ENCODE measurements at regions not wholly inside any gene's neighbourhood (a gene's known extent, or its start where the extent isn't known, plus 50 kb on each side); places are given as distances from the start of the nearest gene placed in this dataset.
"Not testable (repeated sequence)": the region's sequence is repeated elsewhere in the genome, so short reads cannot be mapped to it uniquely, and the experiment has no call there.

GRCh38 chr6:62819640-62820039 is 391.6 kb upstream of the FKBP1C start:
- no peak for DNase-seq (ENCODE audit: low spot score)

GRCh38 chr6:62808565-62809293 is 402.5 kb upstream of the FKBP1C start:
- DNase-seq (ENCODE audit: low spot score) = no peak

DNA sequence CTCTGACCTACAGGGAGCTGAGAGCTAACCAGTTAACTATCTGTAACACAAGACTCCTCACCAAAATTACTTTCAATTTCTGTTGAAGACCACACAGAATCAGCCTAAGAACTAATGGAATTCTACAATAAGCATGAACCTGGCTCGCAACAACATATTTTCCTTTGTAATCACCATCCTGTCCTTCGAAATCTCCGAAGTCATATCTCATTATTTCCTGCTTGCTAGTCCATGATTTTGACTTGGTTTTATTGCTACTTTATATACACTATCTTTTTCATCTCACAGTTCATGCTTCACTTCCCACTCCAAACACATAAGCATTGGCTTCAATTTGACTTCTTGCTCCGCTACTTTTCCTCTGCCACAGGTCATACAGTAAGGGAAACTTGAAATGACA is 405.8 kb upstream of the FKBP1C start:
- no peak for DNase-seq (ENCODE audit: low spot score)

DNA sequence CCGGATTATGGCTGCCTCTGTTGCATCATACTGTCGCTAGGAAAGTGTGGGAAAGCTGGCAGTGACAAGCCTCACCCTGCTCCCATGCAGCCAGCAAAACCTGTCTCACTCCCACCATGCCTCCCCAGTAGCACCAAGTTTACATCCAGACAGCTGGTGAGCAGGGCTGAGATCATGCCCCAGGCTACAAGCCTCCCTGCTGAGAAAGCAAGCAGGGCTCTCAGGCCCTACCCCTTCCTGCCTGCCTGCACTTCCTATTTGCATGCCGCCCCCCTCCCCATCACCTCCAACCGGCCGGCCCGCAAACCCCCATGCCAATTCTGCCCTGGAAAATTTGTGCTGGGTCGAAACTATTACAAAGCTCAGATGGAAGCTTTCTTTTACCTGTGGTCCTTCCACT is 408.2 kb upstream of the FKBP1C start:
- no peak for DNase-seq (ENCODE audit: low spot score)

DNA sequence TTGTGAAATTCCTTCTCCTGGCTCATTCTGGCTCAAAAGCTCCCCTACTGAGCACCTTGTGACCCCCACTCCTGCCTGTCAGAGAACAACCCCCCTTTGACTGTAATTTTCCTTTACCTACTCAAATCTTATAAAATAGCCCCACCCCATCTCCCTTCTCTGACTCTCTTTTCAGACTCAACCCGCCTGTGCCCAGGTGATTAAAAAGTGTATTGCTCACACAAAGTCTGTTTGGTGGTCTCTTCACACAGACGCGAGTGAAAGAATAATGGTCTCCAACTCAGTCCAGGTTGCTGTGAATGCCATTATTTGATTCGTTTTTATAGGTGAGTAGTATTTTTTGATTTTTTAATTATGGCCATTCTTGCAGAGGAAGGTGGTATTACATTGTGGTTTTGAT is 414.1 kb upstream of the FKBP1C start:
- no peak for DNase-seq (ENCODE audit: low spot score)

DNA sequence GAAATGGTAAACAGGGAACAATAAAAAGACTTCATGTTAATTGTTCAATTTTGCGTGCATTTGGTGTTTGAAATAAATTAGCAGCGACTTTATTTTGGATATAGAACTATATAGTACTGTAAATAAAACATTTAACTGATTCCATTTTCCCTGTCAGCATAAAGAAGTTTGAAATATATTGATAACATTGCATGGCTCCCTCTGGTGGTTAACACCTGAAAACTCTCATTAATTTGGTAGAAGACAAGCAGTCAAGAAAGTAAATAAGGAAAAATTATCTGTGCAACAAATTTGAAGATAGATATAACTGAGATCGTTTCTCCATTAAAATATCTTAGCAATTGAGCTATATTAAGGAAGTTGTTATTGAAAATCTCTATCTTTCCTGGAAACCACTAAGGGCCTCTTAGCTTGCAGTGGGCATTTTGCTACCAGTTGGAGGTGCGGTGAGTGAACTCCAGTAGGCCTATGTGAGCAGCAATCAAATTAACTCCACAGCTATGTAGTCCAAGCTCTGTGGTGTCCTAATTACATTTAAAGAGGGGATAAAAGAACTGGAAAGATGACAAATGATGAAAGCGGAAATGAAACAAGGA is 435.7 kb upstream of the FKBP1C start:
- peak; percentile 50 for DNase-seq (ENCODE audit: low spot score)

DNA sequence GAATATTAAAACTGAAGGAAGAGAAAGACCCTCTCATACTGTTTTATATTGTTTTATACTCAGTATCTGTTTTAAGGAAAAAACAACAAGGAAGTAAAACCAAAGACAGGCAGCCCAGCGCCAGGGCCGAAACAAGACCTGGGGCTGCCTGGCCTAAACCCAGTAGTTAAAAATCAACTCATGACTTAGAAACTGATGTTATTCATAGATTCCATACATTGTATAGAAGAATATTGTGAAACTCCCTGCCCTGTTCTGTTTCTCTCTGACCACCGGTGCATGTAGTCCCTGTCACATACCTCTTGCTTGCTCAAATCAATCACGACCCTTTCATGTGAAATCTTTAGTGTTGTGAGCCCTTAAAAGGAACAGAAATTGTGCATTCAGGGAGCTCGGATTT is 445.1 kb upstream of the FKBP1C start:
- DNase-seq (ENCODE audit: low spot score) = not testable (repeated sequence)

DNA sequence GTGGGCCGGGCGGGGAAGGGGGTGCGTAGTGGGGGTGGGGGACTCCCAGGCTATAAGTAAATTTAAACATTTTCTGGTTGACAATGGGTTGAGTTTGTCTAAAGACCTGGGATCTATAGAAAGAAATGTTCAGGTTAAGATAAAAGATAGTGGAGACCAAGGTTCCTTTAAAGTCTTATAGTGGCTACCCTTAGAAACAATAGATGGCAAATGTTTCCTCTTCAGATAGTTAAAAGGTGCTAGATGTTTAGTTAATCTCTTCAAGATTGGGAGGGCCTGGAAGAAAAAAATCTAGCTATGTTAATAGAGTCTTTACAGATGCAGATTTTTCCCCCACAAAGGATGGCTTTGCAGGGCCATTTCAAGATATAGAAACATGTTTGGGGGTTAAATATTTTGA is 446.4 kb upstream of the FKBP1C start:
- no peak for DNase-seq (ENCODE audit: low spot score)

DNA sequence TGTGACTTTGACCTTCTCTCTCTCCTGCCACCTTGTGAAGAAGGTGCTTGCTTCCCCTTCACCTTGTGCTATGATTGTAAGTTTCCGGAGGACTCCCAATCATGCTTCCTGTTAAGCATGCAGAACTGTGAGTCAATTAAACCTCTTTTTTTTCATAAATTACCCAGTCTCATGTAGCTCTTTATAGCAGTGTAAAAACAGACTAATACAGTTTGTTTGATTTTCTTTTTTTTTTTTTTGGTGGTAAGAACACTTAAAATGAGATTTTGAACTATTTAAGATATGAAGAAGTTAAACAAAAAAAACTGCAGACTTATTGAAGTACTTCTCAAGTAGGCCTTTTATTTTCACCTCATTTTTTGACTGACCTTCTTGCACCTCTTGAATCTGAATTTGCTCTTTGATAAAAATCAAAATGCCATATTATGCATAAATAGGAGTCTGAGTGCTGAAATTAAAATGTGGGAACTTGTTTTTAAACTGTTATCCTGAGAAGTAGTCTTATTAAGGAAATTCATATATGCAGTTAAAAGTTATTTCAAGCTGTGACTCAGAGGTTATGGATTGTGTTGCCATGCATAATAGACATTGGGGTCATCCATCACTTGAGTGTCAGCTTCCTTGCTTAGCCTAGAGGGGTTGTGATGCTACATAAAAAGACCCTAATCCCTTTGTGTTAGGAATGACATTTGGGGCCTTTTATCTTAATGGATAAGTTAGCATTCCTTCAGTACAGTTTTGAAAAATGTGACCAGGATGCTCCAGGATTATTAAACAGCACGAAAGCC is 447.9 kb upstream of the FKBP1C start:
- no peak for DNase-seq (ENCODE audit: low spot score)

GRCh38 chr6:62746968-62747367 is 460.9 kb upstream of the KHDRBS2 start:
- no peak for DNase-seq (ENCODE audit: low spot score)

DNA sequence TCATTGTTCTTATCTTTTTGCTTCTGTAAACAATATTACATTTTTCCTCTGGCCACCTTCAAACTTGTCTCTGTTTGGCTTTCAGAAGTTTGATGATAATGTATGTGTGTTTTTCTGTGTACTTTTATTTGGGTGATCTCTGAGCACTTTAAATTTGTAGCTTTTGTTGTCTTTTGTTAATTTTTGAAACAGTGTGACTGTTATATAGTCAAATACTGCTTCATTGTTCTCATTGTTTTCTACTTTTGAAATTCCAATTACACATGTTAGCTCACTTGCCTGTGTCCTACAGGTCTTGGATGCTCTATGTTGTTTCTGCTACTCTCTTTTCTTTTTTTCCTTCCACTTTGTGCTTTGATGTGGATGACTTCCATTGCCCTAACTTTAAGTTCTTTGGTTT is 460.1 kb upstream of the KHDRBS2 start:
- no peak for DNase-seq (ENCODE audit: low spot score)

- no peak for DNase-seq (ENCODE audit: low spot score)
These were observed 454.6 kb upstream of the KHDRBS2 start for GRCh38 chr6:62740596-62740995.

DNA sequence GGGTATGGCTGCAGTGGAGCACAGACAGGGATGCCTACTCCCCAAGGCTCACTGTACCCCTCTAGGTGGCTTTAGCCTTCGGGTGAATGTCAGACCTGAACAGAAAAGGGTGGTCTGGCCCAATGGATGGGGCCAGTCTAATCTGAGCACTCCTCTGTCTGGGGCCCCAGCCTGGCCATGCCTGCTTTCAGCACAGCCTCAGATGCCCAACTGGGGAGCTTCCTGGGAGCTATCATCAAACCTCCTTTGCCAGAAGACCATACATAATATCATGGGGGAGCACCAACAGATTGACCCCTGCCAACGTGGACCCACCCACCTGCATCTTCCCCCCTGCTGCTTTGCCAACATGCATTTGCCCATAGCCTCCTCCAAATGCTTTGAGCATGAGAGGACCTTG is 454.1 kb upstream of the KHDRBS2 start:
- no peak for DNase-seq (ENCODE audit: low spot score)

DNA sequence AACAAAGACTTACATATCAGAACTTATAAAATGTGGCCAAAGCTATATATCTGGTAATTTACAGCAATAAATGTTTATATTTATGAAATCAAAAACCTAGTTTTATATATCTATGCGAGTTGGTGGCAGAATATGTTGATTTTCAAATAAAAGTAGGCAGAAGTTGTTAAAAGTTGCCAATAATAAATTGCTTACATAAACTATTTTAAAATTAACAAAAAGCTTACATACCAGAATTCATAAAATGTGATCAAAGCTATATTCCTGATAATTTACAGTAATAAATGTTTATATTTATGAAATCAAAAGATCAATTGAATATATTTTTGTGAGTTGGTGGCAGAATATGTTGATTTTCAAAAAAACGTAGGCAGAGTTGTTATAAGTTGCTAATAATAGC is 451.8 kb upstream of the KHDRBS2 start:
- no peak for DNase-seq (ENCODE audit: low spot score)

- no peak for DNase-seq (ENCODE audit: low spot score)
These were observed 435.4 kb upstream of the KHDRBS2 start for GRCh38 chr6:62721408-62721807.

DNA sequence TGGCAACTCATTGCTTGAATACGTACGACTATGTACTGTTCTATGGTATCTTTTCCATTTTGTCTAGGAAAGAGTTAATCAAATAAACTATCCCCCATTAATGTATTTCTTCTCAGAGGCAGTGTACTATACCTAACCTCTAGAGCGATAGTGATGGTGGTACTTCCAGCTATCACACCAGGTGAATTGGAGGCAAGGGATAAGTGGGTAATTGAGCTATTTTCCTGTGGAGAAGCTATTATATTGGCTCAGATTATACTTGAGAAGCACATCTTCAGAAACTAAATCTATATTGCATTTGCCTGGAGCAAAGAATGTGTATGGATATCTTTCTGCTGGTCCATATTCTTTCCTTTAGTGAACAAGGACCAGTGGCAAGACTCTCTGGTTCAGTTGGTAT is 430.7 kb upstream of the KHDRBS2 start:
- no peak for DNase-seq (ENCODE audit: low spot score)

DNA sequence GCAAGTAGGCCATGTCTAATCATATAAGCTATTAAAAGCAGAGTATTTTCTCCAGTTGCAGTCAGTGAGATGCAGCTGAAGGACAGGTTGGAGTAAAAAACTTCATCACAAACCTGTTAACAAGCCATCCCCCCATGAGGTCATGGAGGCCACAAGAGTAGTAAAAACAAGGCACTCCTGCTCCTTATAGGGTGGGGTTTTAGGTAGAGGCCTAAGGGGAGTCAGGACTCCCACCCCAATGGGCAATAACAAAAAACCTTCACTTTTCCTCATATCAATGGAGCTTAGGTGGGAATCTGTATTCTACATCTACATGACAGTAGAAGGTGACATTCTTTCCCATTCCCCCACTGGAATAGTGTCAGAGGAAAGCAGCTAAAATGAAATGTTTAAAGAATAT is 428.1 kb upstream of the KHDRBS2 start:
- no peak for DNase-seq (ENCODE audit: low spot score)

DNA sequence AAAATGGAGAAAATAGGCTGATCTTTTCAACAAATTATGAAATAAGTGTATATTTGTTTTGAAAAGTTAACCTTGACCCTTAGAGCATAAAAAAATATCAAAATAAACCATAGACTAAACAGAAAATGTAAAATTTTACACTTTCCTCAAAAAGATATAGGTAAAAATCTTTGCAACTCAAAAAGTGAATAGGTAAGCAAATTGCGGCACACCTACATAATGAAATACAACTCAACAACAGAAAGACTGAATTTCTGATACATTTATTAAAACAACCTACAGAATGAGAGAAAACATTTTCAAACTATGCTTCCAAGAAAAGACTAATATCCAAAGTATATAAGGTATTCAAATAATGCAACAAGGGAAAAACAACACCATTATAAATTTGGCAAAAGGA is 425.7 kb upstream of the KHDRBS2 start:
- no peak for DNase-seq (ENCODE audit: low spot score)

- no peak for DNase-seq (ENCODE audit: low spot score)
These were observed 421.9 kb upstream of the KHDRBS2 start for GRCh38 chr6:62707914-62708313.

GRCh38 chr6:62707156-62707555 is 421.1 kb upstream of the KHDRBS2 start:
- peak; percentile 4 for DNase-seq (ENCODE audit: low spot score)

- no peak for DNase-seq (ENCODE audit: low spot score)
These were observed 397.0 kb upstream of the KHDRBS2 start for GRCh38 chr6:62683063-62683462.

DNA sequence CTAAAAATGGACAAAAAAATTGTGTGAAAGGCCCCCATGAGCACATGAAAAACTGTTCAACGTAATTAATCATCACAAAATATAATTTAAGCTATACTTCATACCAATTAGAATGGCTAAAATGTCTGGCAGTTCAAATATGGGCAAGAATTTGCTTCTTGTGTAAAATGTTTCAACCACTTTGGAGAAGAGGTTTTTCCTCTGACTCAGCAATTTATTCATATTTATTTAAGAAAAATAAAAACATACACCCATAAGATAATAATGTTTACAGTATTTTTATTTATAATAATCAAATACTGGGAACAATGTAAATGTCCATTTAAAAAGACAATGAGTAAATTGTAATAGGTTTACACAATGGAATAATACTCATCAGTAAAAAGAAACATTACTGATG is 395.1 kb upstream of the KHDRBS2 start:
- DNase-seq (ENCODE audit: low spot score) = no peak

GRCh38 chr6:62672989-62673388 is 387.0 kb upstream of the KHDRBS2 start:
- DNase-seq (ENCODE audit: low spot score) = no peak
